Renal pelvis (tissue), 1 donor: ENCODE measurements at regions not wholly inside any gene's neighbourhood (a gene's known extent, or its start where the extent isn't known, plus 50 kb on each side); places are given as distances from the start of the nearest gene placed in this dataset.

Experiments used
- DNase-seq: peaks from one replicate; pipeline ENCODE4 v3.0.0-alpha.2; 2013

- DNase-seq: no peak
These were observed 66.3 kb upstream of the SP4 start for GRCh38 chr7:21361413-21362125.

DNA sequence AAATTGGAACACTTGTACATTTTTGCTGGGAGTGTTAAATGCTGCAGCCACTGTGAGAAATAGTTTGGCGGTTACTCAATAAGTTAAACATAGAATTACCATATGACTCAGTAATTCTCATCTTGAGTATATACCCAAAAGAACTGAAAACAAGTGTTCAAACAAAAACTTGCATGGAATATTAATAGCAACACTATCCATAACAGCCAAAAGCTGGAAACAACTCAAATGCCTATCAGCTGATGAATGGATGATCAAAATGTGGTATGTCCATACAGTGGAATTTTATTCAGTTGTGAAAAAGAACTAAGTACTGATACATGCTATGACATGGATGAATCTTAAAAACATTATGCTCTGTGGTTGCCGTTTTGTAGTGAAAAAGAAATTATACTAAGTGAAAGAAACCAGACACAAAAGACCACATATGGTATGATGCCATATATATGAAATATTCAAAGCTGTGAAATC is 63.0 kb upstream of the SP4 start:
- DNase-seq: no peak

DNA sequence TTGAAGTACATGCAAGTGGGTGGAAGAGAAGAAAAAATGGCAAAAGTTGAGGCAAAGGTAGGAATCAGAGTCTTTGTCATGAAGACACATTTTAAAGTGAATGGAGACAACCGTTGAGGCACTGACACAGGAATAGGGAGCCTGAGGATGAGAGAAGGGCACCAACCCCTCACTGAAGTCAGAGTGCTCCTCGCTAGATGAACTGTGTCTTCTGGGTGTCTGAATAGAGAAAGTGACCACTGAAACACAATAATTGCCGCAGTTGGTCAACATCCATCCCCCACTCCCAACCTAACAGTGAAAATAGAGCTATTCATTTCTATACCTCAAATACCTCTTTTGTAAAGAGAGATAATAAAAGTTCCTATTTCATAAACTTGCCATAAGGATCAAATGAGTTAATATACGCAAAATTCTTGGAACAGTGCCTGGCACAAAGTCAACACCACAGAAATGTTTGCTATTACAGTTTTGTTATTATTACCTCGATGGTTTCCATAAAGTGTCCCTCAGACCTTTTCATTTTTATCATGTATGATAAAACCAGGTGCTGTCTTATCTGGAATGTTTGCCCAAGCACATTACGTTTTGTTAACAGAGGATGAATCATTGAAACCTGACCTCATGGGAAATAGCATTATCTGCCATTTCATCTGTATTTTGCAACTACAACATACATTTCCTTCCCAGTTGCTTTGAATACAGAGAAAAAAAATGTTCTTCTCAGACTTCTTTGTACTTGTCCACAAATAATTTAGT is 61.8 kb upstream of the SP4 start:
- DNase-seq: no peak

DNA sequence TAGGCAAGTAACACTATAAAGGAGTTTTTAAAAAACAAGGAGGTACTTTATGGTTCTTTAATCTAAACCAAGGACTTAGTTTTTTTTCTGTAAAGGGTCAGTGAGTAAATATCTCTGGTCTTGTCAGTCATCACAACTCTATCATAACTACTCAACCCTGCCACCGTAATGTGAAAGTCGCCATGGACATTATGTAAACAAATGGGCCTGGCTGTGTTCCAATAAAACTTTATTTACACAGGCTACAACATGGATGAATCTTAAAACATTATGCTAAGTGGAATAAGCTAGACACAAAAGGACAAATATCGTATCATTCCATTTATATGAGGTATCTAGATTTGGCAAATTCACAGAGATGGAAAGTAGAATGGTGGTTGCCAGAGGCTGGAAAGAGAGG is 60.8 kb upstream of the SP4 start:
- no peak for DNase-seq

GRCh38 chr7:21367537-21367936 is 60.3 kb upstream of the SP4 start:
- no peak for DNase-seq

DNA sequence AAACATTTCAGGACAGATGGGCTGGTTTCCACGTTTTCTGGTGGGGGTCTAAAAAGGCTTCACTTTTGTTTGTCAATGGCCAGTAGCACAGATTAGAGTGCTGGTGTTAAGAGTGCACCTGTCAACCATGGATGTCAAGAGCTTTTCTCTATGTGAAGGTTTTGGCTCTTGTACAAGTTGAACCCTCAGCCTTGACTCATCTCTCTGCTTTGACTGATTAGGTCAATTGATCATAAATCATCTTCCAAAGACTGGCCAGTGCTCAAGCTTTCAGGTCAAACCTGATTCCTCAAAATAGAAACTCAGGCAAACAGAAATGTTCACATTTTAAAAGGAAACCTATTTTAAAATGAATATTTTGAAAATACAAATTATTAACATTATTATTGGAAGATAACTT is 59.6 kb upstream of the SP4 start:
- DNase-seq: no peak

DNA sequence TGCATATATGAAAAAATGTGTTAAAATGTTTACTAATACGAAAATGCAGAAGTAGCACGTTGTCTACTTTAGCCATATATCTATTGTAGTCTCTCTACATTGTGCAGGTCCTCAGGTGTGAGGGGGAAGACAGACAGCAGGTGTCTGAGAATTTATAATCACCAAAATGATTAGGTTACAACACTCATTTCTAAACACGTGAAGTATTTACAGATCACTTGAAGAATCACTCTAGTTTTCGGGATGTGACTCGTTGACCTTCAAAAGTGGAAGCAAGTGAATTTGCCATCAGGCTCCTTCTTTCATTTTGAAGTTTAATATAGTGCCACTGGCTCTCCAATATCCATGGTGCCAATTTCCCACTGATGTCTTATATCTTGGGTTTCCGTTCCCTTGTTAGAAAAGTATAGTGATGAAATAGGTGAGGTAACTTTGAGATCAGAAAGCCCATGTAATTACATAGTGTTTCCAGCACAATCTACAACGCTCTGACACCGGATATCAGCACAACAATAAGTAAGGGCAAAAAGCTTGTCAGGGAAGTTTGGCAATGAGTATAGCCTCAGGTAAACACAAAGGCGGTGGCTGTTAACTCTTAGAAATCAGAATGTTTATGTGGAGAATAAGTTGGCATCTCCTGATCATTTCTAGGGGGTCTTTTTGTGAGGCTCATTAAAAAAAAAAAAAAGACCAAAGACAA is 57.5 kb upstream of the SP4 start:
- DNase-seq: no peak

DNA sequence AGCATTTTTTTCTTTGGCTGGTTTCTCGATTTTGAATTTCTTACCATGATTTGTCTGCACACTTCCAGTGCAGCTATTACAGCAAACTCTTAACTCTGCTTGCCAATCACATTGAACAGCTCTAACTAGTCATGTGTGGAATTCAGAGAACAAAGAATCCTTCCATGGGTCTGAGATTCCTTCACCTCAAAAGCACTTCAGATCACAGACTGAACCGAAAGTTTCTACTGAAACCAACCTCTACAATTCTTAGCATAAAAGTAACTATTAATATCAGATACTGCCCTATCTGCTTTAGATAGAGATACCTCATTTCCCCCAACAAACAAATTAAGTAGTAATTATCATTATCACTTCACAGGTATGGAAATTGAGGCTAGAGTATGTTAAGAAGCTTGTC is 56.5 kb upstream of the SP4 start:
- DNase-seq: no peak

GRCh38 chr7:21373031-21373430 is 54.9 kb upstream of the SP4 start:
- DNase-seq: no peak

DNA sequence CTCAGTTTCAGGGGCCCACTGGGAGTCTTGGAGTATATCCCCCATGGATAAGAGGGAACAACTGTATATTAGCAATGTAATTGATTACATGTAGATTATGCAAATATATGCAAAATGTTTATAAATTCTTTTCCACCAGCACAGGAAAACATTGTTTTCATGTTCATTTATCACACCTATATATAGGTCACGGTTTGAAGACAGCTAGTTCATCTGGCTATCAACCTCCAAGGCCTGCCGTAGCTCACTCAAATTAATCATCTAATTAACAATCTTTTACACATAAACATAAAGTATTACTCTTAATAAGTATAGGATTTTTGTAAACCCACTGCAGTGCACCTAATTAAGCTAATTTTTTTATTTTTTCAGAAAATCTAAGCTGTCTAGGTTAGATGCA is 53.7 kb upstream of the SP4 start:
- DNase-seq: no peak

DNA sequence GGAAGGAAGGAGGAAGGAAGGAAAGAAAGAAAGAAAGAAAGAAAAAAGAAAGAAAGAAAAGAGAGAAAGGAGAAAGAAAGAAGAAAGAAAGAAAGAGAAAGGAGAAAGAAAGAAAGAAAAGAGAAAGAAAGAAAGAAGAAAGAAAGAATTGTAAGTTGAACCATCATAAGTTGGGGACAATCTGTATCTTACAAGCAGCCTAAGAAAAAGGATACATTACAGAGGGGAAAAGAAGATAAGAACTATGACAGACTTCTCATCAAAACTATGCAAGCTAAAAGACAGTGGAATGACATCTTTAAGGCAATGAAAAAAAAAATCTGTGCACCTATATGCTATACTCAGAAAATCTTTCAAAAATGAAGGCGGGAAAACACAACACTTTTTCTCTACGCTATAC is 50.3 kb upstream of the SP4 start:
- no peak for DNase-seq
